Ascending aorta (tissue), 2 donors: ENCODE measurements at regions not wholly inside any gene's neighbourhood (a gene's known extent, or its start where the extent isn't known, plus 50 kb on each side); places are given as distances from the start of the nearest gene placed in this dataset.

Experiments used
- DNase-seq, 2 donors: peaks; one replicate each; pipeline ENCODE4 v3.0.0-alpha.2; 2019; ENCODE audit warnings: low spot score in 2 of 2
- H3K27ac ChIP-seq, 2 donors: fragments of 200-600 bp; sonication (generic); one replicate each; pipeline ENCODE4 v1.5.1; 2016 to 2017; ENCODE audit warnings: mild to moderate bottlenecking in 1 of 2
- H3K27me3 ChIP-seq: fragments of 200-600 bp; sonication (generic); one replicate; pipeline ENCODE4 v1.5.1; 2017
- H3K36me3 ChIP-seq, 2 donors: fragments of 200-600 bp; sonication (generic); one replicate each; pipeline ENCODE4 v1.5.1; 2016
- H3K4me1 ChIP-seq, 2 donors: fragments of 200-600 bp; sonication (generic); one replicate each; pipeline ENCODE4 v1.5.1; 2016 to 2017; ENCODE audit warnings: mild to moderate bottlenecking in 1 of 2
- H3K4me3 ChIP-seq, 2 donors: fragments of 200-600 bp; sonication (generic); one replicate each; pipeline ENCODE4 v1.5.1; 2016 to 2017; ENCODE audit warnings: mild to moderate bottlenecking in 1 of 2
- H3K9me3 ChIP-seq, 2 donors: fragments of 200-600 bp; sonication (generic); one replicate each; pipeline ENCODE4 v1.5.1; 2016
- CTCF ChIP-seq, 3 experiments: fragments of 200-600 bp in 2 of 3; fragments of 450-650 bp in 1 of 3; sonication (generic) in 2 of 3; IDR thresholded peaks; one replicate each; pipeline ENCODE4 v1.5.1; 2016 to 2019; ENCODE audit warnings: antibody characterized with exemption in 3 of 3, mild to moderate bottlenecking in 1 of 3, moderate library complexity in 1 of 3
- intact Hi-C: fragments of 100-400 bp; cut with DNase I; formaldehyde crosslinking; loops from one replicate; pipeline ENCODE4 v1.15.1; 2023

GRCh38 chr2:51758081-51758480 is 726.1 kb upstream of the NRXN1 start:
- Histone ChIP-seq H3K4me3 (no peak overlapping the region), H3K36me3 (no peaks in the 10 kb centered on the region), H3K9me3 (no peaks in the 10 kb centered on the region), H3K4me1 (no peaks in the 10 kb centered on the region), H3K27ac (no peak overlapping the region), H3K27me3 (no peaks in the 10 kb centered on the region)
- no peak for DNase-seq
- intact Hi-C loops = no loop called here
- no peak for TF ChIP-seq CTCF (IDR thresholded peaks at IDR 0.05)

- no peaks in the 10 kb centered on the region for H3K27me3 ChIP-seq
- no peak overlapping the region for H3K4me3 ChIP-seq
- no peak overlapping the region for H3K27ac ChIP-seq
- H3K36me3 ChIP-seq = no peaks in the 10 kb centered on the region
- intact Hi-C loops = no loop called here
- no peak for DNase-seq
- no peaks in the 10 kb centered on the region for H3K4me1 ChIP-seq
- no peak for TF ChIP-seq CTCF (IDR thresholded peaks at IDR 0.05)
- no peaks in the 10 kb centered on the region for H3K9me3 ChIP-seq
Measured at GRCh38 chr2:51734115-51734514, 702.2 kb upstream of the NRXN1 start.

GRCh38 chr2:51723691-51724090 is 691.8 kb upstream of the NRXN1 start:
- Histone ChIP-seq H3K27me3 (no peaks in the 10 kb centered on the region), H3K9me3 (no peaks in the 10 kb centered on the region), H3K27ac (no peak overlapping the region), H3K36me3 (no peaks in the 10 kb centered on the region), H3K4me3 (no peak overlapping the region), H3K4me1 (no peaks in the 10 kb centered on the region)
- DNase-seq = no peak
- intact Hi-C loops = no loop called here
- no peak for TF ChIP-seq CTCF (IDR thresholded peaks at IDR 0.05)

GRCh38 chr2:51722311-51722710 is 690.4 kb upstream of the NRXN1 start:
- no peaks in the 10 kb centered on the region for H3K9me3 ChIP-seq
- no peaks in the 10 kb centered on the region for H3K27me3 ChIP-seq
- no peak for TF ChIP-seq CTCF (IDR thresholded peaks at IDR 0.05)
- H3K27ac ChIP-seq = no peak overlapping the region
- no peak for DNase-seq
- no peaks in the 10 kb centered on the region for H3K4me1 ChIP-seq
- H3K4me3 ChIP-seq = no peak overlapping the region
- H3K36me3 ChIP-seq = no peaks in the 10 kb centered on the region
- intact Hi-C loops = no loop called here

GRCh38 chr2:51720826-51721225 is 688.9 kb upstream of the NRXN1 start:
- Histone ChIP-seq H3K27me3 (no peaks in the 10 kb centered on the region), H3K4me1 (no peaks in the 10 kb centered on the region), H3K4me3 (no peak overlapping the region), H3K27ac (no peak overlapping the region), H3K9me3 (no peaks in the 10 kb centered on the region), H3K36me3 (no peaks in the 10 kb centered on the region)
- intact Hi-C loops = no loop called here
- no peak for DNase-seq
- TF ChIP-seq CTCF (IDR thresholded peaks at IDR 0.05) = no peak

- no peak for DNase-seq
- Histone ChIP-seq H3K27ac (no peak overlapping the region), H3K4me3 (no peak overlapping the region), H3K27me3 (no peaks in the 10 kb centered on the region), H3K9me3 (peaks cover 0 to under 1% of the 10 kb centered on the region in 2 donors), H3K4me1 (no peaks in the 10 kb centered on the region), H3K36me3 (no peaks in the 10 kb centered on the region)
- intact Hi-C loops = no loop called here
- TF ChIP-seq CTCF (IDR thresholded peaks at IDR 0.05) = no peak
Measured at GRCh38 chr2:51718881-51719280, 686.9 kb upstream of the NRXN1 start.
